NOMO-1 treated with dmso at 0.1 percent for 144 hours (cell line): ENCODE measurements at regions not wholly inside any gene's neighbourhood (a gene's known extent, or its start where the extent isn't known, plus 50 kb on each side); places are given as distances from the start of the nearest gene placed in this dataset.
"Not testable (repeated sequence)": the region's sequence is repeated elsewhere in the genome, so short reads cannot be mapped to it uniquely, and the experiment has no call there.

Experiments
- DNase-seq: peaks from one replicate; lab custom pipeline; 2025; ENCODE audit not compliant: unreplicated experiment; lab: John Stamatoyannopoulos, UW

- no peak for DNase-seq
Measured at GRCh38 chr10:63077800-63078199, 55.3 kb upstream of the NRBF2 start.

- no peak for DNase-seq
Measured at GRCh38 chr10:63072951-63073350, 60.2 kb upstream of the NRBF2 start.

DNA sequence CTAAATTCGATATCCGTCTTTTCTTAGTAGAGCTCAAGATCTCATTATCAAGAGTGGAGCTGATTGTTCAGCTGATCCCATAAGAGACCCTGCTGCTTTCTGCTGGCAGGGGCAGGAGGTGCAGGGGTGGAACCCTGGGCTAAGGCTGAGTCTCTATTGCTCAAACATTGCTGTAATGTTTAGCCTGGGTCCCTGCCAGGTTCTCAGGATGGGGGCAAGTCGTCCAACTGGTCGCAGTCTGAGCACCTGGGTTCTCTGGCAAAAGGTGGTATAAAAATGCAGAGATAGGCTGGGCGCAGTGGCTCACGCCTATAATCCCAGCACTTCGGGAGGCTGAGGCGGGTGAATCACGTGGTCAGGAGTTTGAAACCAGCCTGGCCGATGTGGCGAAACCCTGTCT is 62.0 kb upstream of the NRBF2 start:
- no peak for DNase-seq

DNA sequence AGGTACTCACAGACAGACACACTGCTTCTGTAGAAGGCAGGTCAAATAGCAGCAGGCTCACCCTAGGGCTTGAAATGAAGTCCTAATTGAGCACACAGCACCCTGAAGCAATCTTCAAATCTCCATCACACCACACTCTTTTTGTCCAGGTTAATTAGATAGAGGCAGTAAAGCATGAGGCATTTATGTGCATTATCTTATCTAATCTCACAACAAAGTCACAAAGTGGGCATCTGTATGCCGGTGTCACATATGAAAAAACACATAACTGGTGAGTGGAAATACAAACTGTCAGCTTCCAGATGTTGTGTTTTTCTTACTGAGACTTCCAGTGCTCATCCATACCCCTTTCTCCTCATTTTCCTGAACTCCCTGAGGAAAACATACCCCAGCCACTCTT is 63.8 kb upstream of the NRBF2 start:
- DNase-seq = no peak

DNA sequence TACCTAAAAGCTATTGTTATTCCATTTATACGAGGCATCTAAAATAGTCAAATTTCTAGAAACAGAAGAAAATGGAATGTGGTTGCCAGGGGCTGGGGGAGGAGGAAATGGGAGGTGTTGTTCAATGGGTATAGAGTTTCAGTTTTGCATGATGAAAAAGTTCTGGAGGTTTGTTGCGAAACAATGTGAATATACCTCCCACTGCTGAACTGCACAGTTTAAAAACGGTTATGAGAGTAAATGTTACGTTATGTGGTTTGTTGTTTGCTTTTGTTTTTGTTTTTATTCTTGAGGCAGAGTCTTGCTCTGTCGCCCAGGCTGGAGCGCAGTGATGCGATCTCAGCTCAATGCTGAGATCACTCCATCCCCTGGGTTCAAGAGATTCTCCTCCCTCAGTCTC is 64.9 kb upstream of the NRBF2 start:
- DNase-seq = peak; percentile 42

DNA sequence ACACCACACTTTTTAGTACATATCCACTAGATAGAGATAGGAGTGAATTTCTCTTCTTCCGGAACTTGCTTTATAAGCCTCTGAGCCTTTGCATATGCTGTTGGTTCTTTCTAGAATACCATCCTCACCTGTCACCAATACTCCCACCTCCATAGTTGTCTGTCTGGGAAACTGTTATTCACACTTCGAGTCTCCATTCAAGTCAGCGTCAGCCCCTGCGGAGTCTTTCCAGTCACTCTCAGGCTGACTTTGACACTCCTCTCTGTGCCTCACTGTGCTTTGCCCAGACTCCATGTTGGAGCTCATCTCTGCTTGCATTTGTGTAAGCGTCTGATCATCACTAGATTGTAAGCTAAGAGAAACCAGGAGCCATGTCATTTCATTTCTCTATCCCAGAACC is 66.5 kb upstream of the NRBF2 start:
- DNase-seq = no peak

DNA sequence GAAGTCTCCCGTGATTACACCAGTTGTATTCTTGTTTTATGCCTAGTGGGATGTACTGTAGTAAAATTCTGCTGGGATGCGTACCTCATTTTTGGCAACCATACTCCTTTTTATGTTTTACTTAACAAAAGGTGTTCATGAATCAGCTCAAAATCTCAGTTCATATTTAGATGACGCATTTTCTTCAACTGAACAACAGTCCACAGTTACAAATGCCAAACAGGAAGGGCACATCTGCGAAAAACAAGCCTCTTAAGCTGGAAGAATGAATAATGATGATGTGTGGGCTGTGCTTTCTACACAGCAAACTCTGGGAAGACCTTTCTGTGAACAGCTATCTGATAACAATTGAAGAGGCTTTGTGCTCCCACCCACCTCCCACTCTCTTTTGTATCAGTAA is 68.4 kb upstream of the NRBF2 start:
- no peak for DNase-seq

DNA sequence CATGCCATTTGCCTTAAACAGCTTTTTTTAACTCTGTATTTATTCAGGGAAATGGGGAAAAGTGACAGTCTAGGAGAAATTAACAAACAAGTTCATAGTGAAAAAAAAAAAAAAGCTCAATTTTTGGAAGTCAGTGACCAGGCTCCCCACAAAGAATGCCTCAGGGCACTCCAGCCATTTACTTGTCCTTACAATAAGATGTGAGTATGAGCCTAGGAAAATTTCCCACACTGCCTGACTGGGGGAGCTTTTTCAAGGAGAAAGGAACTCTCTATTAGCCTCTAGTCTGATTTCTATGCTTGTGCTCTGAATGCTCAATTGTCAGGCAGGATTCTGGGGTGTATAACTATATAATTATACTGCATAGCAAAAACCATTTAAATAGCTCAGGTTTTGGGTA is 74.9 kb upstream of the NRBF2 start:
- no peak for DNase-seq

- DNase-seq = no peak
Measured at GRCh38 chr10:63057509-63057908, 75.6 kb upstream of the NRBF2 start.

GRCh38 chr10:63055705-63056104 is 77.4 kb upstream of the NRBF2 start:
- DNase-seq = no peak

- DNase-seq = no peak
Measured at GRCh38 chr10:63054889-63055611, 78.1 kb upstream of the NRBF2 start.

- no peak for DNase-seq
Measured at GRCh38 chr10:63052083-63052482, 81.0 kb upstream of the NRBF2 start.

GRCh38 chr10:63042256-63042655 is 90.9 kb upstream of the NRBF2 start:
- DNase-seq = no peak

GRCh38 chr10:63033616-63034185 is 99.4 kb upstream of the NRBF2 start:
- DNase-seq = not testable (repeated sequence)

- DNase-seq = no peak
Measured at GRCh38 chr10:63030536-63030935, 102.6 kb upstream of the NRBF2 start.

GRCh38 chr10:63027531-63027930 is 105.6 kb upstream of the NRBF2 start:
- peak; percentile 25 for DNase-seq

- DNase-seq = no peak
Measured at GRCh38 chr10:63021225-63021624, 111.9 kb upstream of the NRBF2 start.

- DNase-seq = no peak
Measured at GRCh38 chr10:63013755-63014154, 119.4 kb upstream of the NRBF2 start.

DNA sequence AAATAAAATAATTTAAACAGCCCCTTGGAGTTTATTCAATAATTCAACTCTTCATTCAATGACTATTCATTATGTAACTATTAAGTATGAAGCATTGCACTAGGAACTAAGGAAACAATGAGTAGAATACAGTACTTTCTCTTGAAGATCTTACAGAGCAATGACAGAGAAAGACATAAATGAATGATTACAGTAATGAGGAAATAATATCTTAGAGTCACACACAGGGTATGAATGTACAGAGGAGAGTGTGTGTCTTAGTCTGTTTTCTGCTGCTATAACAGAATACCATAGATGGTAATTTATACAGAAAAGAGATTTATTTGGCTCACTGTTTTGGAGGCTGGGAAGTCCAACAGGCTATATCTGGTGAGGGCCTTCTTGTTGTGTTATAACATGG is 120.5 kb upstream of the NRBF2 start:
- DNase-seq = no peak

GRCh38 chr10:63010203-63010602 is 122.9 kb upstream of the NRBF2 start:
- no peak for DNase-seq

- no peak for DNase-seq
Measured at GRCh38 chr10:63008491-63008890, 124.6 kb upstream of the NRBF2 start.

DNA sequence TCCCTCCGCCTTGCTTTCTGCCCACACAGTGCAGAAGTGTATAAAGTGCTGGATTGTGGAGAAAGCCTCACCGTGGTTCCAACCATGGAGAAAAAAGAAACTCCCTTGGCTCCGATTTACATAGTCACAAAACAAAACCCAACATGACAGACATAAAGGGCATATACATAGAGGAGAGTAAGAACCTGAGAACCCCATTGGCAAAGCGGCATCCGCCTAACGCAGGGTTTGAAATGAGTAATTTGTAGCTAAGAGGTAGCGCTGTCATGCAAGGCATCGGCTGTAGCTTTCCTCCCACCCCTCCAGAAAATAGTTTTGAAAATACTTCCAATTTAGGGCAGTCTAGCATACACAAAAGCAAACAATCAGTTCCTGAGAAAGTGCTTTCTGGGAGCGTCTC is 126.0 kb upstream of the NRBF2 start:
- no peak for DNase-seq

DNA sequence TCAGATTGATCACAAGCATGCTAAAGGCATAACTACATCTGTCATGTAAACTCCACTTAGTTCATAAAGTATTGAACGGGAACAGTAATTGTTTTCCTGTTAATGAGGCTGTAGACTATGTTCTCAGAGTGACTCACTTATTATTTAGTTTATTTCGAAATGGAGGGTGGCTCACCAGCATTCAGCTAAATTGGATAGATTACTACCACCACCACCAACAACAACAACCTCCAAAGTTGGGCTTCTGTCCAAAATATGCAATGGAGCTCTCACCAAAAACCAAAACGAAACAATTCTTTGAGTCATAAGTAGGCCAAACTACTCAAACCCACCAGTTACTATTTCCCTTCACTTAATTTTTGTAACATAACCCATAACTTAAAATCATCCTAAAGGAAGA is 127.9 kb upstream of the NRBF2 start:
- no peak for DNase-seq
